SK-N-SH (cell line): ENCODE measurements at regions not wholly inside any gene's neighbourhood (a gene's known extent, or its start where the extent isn't known, plus 50 kb on each side); places are given as distances from the start of the nearest gene placed in this dataset.

ENCODE experiments used
- EP300 ChIP-seq, 2 experiments: IDR thresholded peaks; 2 replicates each; pipeline versions ENCODE4 v1.4.0 to v1.6.1; 2012; ENCODE audit warnings: borderline replicate concordance in 1 of 2, low read depth in 1 of 2, low read length in 1 of 2
- GATA2 ChIP-seq: sonication (generic); formaldehyde crosslinking; IDR thresholded peaks from 2 replicates; pipeline ENCODE4 v1.5.0; 2020; ENCODE audit warnings: mild to moderate bottlenecking, missing genetic modification reagents
- MEF2A ChIP-seq: IDR thresholded peaks from 2 replicates; pipeline ENCODE4 v1.4.0; 2012; ENCODE audit warnings: low read depth, borderline replicate concordance
- POLR2AphosphoS5 ChIP-seq: IDR thresholded peaks from 2 replicates; pipeline ENCODE4 v1.6.1; 2012; ENCODE audit warnings: low read depth, low read length
- RAD21 ChIP-seq: IDR thresholded peaks from 2 replicates; pipeline ENCODE4 v1.6.1; 2012; ENCODE audit warnings: mild to moderate bottlenecking, low read length
- YY1 ChIP-seq: IDR thresholded peaks from 2 replicates; pipeline ENCODE4 v1.4.0; 2012; ENCODE audit warnings: low read depth, mild to moderate bottlenecking
- TF ChIP-seq, protein P1 (sequence below): fragments of 200-600 bp; sonication (generic); IDR thresholded peaks from 2 replicates; pipeline ENCODE4 v1.6.1; 2017; ENCODE audit warnings: antibody characterized with exemption, mild to moderate bottlenecking, moderate library complexity
- TF ChIP-seq, protein P2 (sequence below): IDR thresholded peaks from 2 replicates; pipeline ENCODE4 v1.6.1; 2012; ENCODE audit warnings: mild to moderate bottlenecking, low read depth, low read length, moderate library complexity

- no peak for TF ChIP-seq GATA2
- TF ChIP-seq MEF2A: no peak
- no peak for TF ChIP-seq EP300 (IDR thresholded peaks at IDR 0.05; ENCODE audit: borderline replicate concordance in 1 of 2, low read depth in 1 of 2, low read length in 1 of 2)
- TF ChIP-seq, protein P1, sequence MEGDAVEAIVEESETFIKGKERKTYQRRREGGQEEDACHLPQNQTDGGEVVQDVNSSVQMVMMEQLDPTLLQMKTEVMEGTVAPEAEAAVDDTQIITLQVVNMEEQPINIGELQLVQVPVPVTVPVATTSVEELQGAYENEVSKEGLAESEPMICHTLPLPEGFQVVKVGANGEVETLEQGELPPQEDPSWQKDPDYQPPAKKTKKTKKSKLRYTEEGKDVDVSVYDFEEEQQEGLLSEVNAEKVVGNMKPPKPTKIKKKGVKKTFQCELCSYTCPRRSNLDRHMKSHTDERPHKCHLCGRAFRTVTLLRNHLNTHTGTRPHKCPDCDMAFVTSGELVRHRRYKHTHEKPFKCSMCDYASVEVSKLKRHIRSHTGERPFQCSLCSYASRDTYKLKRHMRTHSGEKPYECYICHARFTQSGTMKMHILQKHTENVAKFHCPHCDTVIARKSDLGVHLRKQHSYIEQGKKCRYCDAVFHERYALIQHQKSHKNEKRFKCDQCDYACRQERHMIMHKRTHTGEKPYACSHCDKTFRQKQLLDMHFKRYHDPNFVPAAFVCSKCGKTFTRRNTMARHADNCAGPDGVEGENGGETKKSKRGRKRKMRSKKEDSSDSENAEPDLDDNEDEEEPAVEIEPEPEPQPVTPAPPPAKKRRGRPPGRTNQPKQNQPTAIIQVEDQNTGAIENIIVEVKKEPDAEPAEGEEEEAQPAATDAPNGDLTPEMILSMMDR: no peak
- TF ChIP-seq RAD21: no peak
- no peak for TF ChIP-seq YY1
- TF ChIP-seq, protein P2, sequence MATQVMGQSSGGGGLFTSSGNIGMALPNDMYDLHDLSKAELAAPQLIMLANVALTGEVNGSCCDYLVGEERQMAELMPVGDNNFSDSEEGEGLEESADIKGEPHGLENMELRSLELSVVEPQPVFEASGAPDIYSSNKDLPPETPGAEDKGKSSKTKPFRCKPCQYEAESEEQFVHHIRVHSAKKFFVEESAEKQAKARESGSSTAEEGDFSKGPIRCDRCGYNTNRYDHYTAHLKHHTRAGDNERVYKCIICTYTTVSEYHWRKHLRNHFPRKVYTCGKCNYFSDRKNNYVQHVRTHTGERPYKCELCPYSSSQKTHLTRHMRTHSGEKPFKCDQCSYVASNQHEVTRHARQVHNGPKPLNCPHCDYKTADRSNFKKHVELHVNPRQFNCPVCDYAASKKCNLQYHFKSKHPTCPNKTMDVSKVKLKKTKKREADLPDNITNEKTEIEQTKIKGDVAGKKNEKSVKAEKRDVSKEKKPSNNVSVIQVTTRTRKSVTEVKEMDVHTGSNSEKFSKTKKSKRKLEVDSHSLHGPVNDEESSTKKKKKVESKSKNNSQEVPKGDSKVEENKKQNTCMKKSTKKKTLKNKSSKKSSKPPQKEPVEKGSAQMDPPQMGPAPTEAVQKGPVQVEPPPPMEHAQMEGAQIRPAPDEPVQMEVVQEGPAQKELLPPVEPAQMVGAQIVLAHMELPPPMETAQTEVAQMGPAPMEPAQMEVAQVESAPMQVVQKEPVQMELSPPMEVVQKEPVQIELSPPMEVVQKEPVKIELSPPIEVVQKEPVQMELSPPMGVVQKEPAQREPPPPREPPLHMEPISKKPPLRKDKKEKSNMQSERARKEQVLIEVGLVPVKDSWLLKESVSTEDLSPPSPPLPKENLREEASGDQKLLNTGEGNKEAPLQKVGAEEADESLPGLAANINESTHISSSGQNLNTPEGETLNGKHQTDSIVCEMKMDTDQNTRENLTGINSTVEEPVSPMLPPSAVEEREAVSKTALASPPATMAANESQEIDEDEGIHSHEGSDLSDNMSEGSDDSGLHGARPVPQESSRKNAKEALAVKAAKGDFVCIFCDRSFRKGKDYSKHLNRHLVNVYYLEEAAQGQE: no peak
- TF ChIP-seq POLR2AphosphoS5: no peak
These were observed 162.8 kb upstream of the TNRC6C start for GRCh38 chr17:77795685-77796084.
